K562 (cell line): ENCODE measurements at regions not wholly inside any gene's neighbourhood (a gene's known extent, or its start where the extent isn't known, plus 50 kb on each side); places are given as distances from the start of the nearest gene placed in this dataset.
"Not testable (repeated sequence)": the region's sequence is repeated elsewhere in the genome, so short reads cannot be mapped to it uniquely, and the experiment has no call there.

Experiments used
- ATAC-seq: fragments of 200-7000 bp; cut with Tn5 transposase; 3 replicates; pipeline ENCODE4 v1.9.1; 2020; ENCODE audit warnings: moderate library complexity
- BruUV-seq: library from RNA; stranded (reverse); fragments of 400-500 nt; replicated peaks from 2 replicates; lab custom pipeline; 2021; lab: Mats Ljungman, UMichigan
- CTCF ChIA-PET: fragments of 300-600 bp; formaldehyde crosslinking; extraction: SDS; loops from one replicate; lab custom pipeline; 2021; ENCODE audit warnings: low intra/inter-chr PET ratio; lab: Yijun Ruan, JAX
- POLR2A ChIA-PET: fragments of 300-600, 350-650 bp; sonication (Branson Sonifier 250); formaldehyde crosslinking; extraction: SDS; loops from one replicate; lab custom pipeline; 2021; ENCODE audit warnings: antibody characterized with exemption, inconsistent platforms; lab: Yijun Ruan, JAX
- DNase-seq, 4 experiments: peaks; one replicate each; pipeline versions ENCODE4 v3.0.0 to v3.0.0-alpha.2; 2011 to 2018; ENCODE audit warnings: low spot score in 3 of 4, mixed read lengths in 3 of 4; ENCODE audit errors: extremely low read depth in 1 of 4
- FAIRE-seq: peaks from 2 replicates; lab custom pipeline; 2011; peaks lifted over from hg19 to GRCh38; lab: Jason Lieb, UNC
- H2AFZ ChIP-seq: 2 replicates; pipeline ENCODE4 v1.6.0; 2011; ENCODE audit warnings: low read depth, low read length, control low read depth, inconsistent platforms
- H3K27ac ChIP-seq: fragments of 200-600 bp; 3 replicates; pipeline ENCODE4 v1.8.0; 2011; ENCODE audit warnings: low read depth, mild to moderate bottlenecking, control low read depth, inconsistent platforms, low read length, moderate library complexity, mixed read lengths; ENCODE audit errors: extremely low read depth
- H3K27me3 ChIP-seq, 2 experiments: fragments of 300-600 bp in 1 of 2; 2 replicates in 1 of 2; 3 replicates in 1 of 2; pipeline versions ENCODE4 v1.6.0 to v1.8.0; 2011; ENCODE audit warnings: inconsistent platforms in 2 of 2, low read length in 2 of 2, mild to moderate bottlenecking in 1 of 2, mixed read lengths in 1 of 2, moderate library complexity in 1 of 2; ENCODE audit not compliant: control insufficient read depth in 2 of 2, insufficient read depth in 2 of 2
- H3K36me3 ChIP-seq: fragments of 300-600 bp; 3 replicates; pipeline ENCODE4 v1.8.0; 2011; ENCODE audit warnings: mild to moderate bottlenecking, low read length, inconsistent platforms; ENCODE audit not compliant: control insufficient read depth, insufficient read depth
- H3K4me1 ChIP-seq, 2 experiments: fragments of 200-600 bp in 1 of 2; replicated peaks in 1 of 2; 2 replicates in 1 of 2; 3 replicates in 1 of 2; pipeline versions ENCODE4 v1.5.1 to v1.8.0; 2011; ENCODE audit warnings: inconsistent platforms in 2 of 2, low read length in 2 of 2, mild to moderate bottlenecking in 1 of 2, mixed read lengths in 1 of 2, moderate library complexity in 1 of 2; ENCODE audit not compliant: control insufficient read depth in 2 of 2, insufficient read depth in 2 of 2
- H3K4me2 ChIP-seq: 2 replicates; pipeline ENCODE4 v1.6.1; 2011; ENCODE audit warnings: low read length, control low read depth, inconsistent platforms, mixed read lengths; ENCODE audit not compliant: insufficient read depth
- H3K4me3 ChIP-seq: fragments of 200-600 bp; sonication (generic), shearing (Covaris generic); 2 replicates; pipeline ENCODE4 v1.5.1; 2016; ENCODE audit warnings: control low read depth, inconsistent platforms
- H3K79me2 ChIP-seq: fragments of 200-600 bp; 3 replicates; pipeline ENCODE4 v1.8.0; 2011; ENCODE audit warnings: low read length, inconsistent platforms; ENCODE audit not compliant: control insufficient read depth, insufficient read depth
- H3K9ac ChIP-seq, 2 experiments: 2 replicates each; pipeline versions ENCODE4 v1.6.0 to v1.6.1; 2011; ENCODE audit warnings: low read depth in 2 of 2, low read length in 2 of 2, control low read depth in 1 of 2, inconsistent platforms in 1 of 2, mild to moderate bottlenecking in 1 of 2, mixed read lengths in 1 of 2; ENCODE audit not compliant: insufficient read depth in 1 of 2
- H3K9me1 ChIP-seq: one replicate; pipeline ENCODE4 v1.6.0; 2011; ENCODE audit warnings: inconsistent platforms, mild to moderate bottlenecking, low read length, moderate library complexity; ENCODE audit not compliant: control insufficient read depth, insufficient read depth
- H3K9me3 ChIP-seq: replicated peaks from 2 replicates; pipeline ENCODE4 v1.5.1; 2011; ENCODE audit warnings: low read depth, low read length, inconsistent platforms; ENCODE audit not compliant: control insufficient read depth, insufficient read depth
- H4K20me1 ChIP-seq: replicated peaks from 2 replicates; pipeline ENCODE4 v1.6.1; 2011; ENCODE audit warnings: low read length, inconsistent platforms, mixed read lengths; ENCODE audit not compliant: control insufficient read depth, insufficient read depth
- CBFA2T2 ChIP-seq: fragments of 450-650 bp; conservative IDR thresholded peaks from 2 replicates; pipeline ENCODE4 v1.6.1; 2017; ENCODE audit warnings: mild to moderate bottlenecking
- CBFA2T3 ChIP-seq: fragments of 450-650 bp; IDR thresholded peaks from 2 replicates; pipeline ENCODE4 v1.6.1; 2017
- CEBPB ChIP-seq: fragments of 450-650 bp; IDR thresholded peaks from 2 replicates; pipeline ENCODE4 v1.6.1; 2016; ENCODE audit warnings: missing genetic modification characterization, missing compliant biosample characterization
- EP300 ChIP-seq: IDR thresholded peaks from 2 replicates; pipeline ENCODE4 v1.6.1; 2012; ENCODE audit warnings: low read length, improper control_type of control experiment
- NFYB ChIP-seq: IDR thresholded peaks from 2 replicates; pipeline ENCODE4 v1.6.1; 2011; ENCODE audit warnings: mild to moderate bottlenecking, moderate library complexity; ENCODE audit not compliant: insufficient read length; ENCODE audit errors: extremely low read depth
- TAL1 ChIP-seq: fragments of 450-650 bp; IDR thresholded peaks from 2 replicates; pipeline ENCODE4 v1.6.1; 2016; ENCODE audit warnings: mild to moderate bottlenecking
- TCF3 ChIP-seq: sonication (generic); formaldehyde crosslinking; IDR thresholded peaks from 2 replicates; pipeline ENCODE4 v1.4.0; 2020; ENCODE audit warnings: mild to moderate bottlenecking, missing genetic modification reagents
- TEAD1 ChIP-seq, 2 experiments: fragments of 450-650 bp in 1 of 2; sonication (generic) in 1 of 2; formaldehyde crosslinking; IDR thresholded peaks; 2 replicates each; pipeline versions ENCODE4 v1.4.0 to v1.8.0; 2020 to 2022; ENCODE audit warnings: mild to moderate bottlenecking in 2 of 2, missing genetic modification reagents in 1 of 2
- TEAD4 ChIP-seq, 2 experiments: sonication (generic) in 1 of 2; formaldehyde crosslinking in 1 of 2; IDR thresholded peaks; 2 replicates each; pipeline versions ENCODE4 v1.6.1 to v1.8.0; 2012 to 2022; ENCODE audit warnings: borderline replicate concordance in 1 of 2, inconsistent platforms in 1 of 2, low read length in 1 of 2, mild to moderate bottlenecking in 1 of 2, missing genetic modification reagents in 1 of 2
- WGBS: fragments of 100-300 bp; shearing (Covaris generic); methylation state at CpG from one replicate; pipeline ENCODE4 v1.1.6; 2016; ENCODE audit warnings: low coverage, mixed read lengths; ENCODE audit not compliant: insufficient coverage; ENCODE audit errors: missing lambda C conversion rate; 5-methylcytosine and 5-hydroxymethylcytosine counted together
- in situ Hi-C: fragments of 300-500 bp; cut with MboI; formaldehyde crosslinking; loops from 4 replicates; pipeline ENCODE4 v1.15.0; 2018; ENCODE audit warnings: inconsistent platforms, mixed read lengths
- intact Hi-C: fragments of 100-400 bp; cut with micrococcal nuclease; formaldehyde crosslinking; loops from 2 replicates; pipeline ENCODE4 v1.14.2; 2022
- TF ChIP-seq, protein P1 (sequence below): IDR thresholded peaks from 2 replicates; pipeline ENCODE4 v1.6.1; 2014; ENCODE audit warnings: antibody characterized with exemption
- TF ChIP-seq, protein P2 (sequence below), 2 experiments: fragments of 150-350 bp in 1 of 2; IDR thresholded peaks; 2 replicates each; pipeline ENCODE4 v1.6.1; 2012 to 2016; ENCODE audit warnings: low read depth in 2 of 2, low read length in 2 of 2, mild to moderate bottlenecking in 1 of 2, moderate library complexity in 1 of 2

GRCh38 chr3:34678575-34678974 lies 880.1 kb downstream of the PDCD6IP start:
- no peak overlapping the region for H3K4me3 ChIP-seq
- no peaks in the 10 kb centered on the region for H3K36me3 ChIP-seq
- no peak overlapping the region for H3K9ac ChIP-seq
- DNase-seq (peak in 1 of 4 experiments; percentile 22), FAIRE-seq (no peak), ATAC-seq (peak; percentile 45; the same call in 1 of the 3 replicates)
- in situ Hi-C loops (loop anchor here (10.0 to 25.0 kb wide), 2 partner anchors 414 to 666 kb away; no protein-coding TSS in a partner anchor), intact Hi-C loops (no loop called here)
- no peak overlapping the region; the same call in 2 of the 3 replicates for H3K27ac ChIP-seq
- H3K4me2 ChIP-seq = peak overlapping the region; percentile 25; the same call in 1 of the 2 replicates
- no TSS peak for BruUV-seq
- H3K9me3 ChIP-seq = no peaks in the 10 kb centered on the region
- H3K4me1 ChIP-seq = peaks cover 0 to 3% of the 10 kb centered on the region in 2 experiments; a peak in 1 of 5 replicates
- ChIA-PET CTCF (no interaction called here), POLR2A (no interaction called here)
- no peaks in the 10 kb centered on the region for H3K9me1 ChIP-seq
- no peaks in the 10 kb centered on the region for H3K27me3 ChIP-seq
- no peaks in the 10 kb centered on the region for H3K79me2 ChIP-seq
- no peaks in the 10 kb centered on the region for H4K20me1 ChIP-seq
- TF ChIP-seq CEBPB (tag) (peak; percentile 19; the same call in 1 of the 2 replicates), NFYB (no peak)
- 0 out of 2 replicates have a peak overlapping the region, but pooled peaks have one; percentile 51 for H2AFZ ChIP-seq

GRCh38 chr3:34679055-34679454 lies 880.6 kb downstream of the PDCD6IP start:
- POLR2A ChIA-PET; H3K9me3 ChIP-seq; H3K4me3 ChIP-seq; H3K9me1 ChIP-seq; H4K20me1 ChIP-seq; H3K27me3 ChIP-seq; intact Hi-C loops; H3K9ac ChIP-seq; BruUV-seq; H3K79me2 ChIP-seq; CTCF ChIA-PET; H3K4me1 ChIP-seq; H3K36me3 ChIP-seq; TF ChIP-seq TEAD4 (CRISPR knock-in tag; IDR thresholded peaks at IDR 0.05; ENCODE audit: borderline replicate concordance): not testable (repeated sequence)
- Histone ChIP-seq H2AFZ (0 out of 2 replicates have a peak overlapping the region, but pooled peaks have one; percentile 48), H3K4me2 (peak overlapping the region; percentile 35; the same call in 1 of the 2 replicates), H3K27ac (0 out of 3 replicates have a peak overlapping the region, but pooled peaks have one; percentile 20)
- in situ Hi-C loops = loop anchor here (10.0 to 25.0 kb wide), 2 partner anchors 414 to 667 kb away; no protein-coding TSS in a partner anchor
- WGBS = 0% methylated on average over 1 of the region's 1 CpG
- FAIRE-seq (peak; percentile 60), ATAC-seq (peak; percentile 68), DNase-seq (peak in 2 of 4 experiments; percentile 23 to 76)
- peak; percentile 89 for TF ChIP-seq TCF3
- TF ChIP-seq CBFA2T3 = peak; percentile 80
- peak; percentile 55; the same call in 1 of the 2 replicates for TF ChIP-seq EP300
- peak; percentile 66 for TF ChIP-seq TEAD4 (IDR thresholded peaks at IDR 0.05; ENCODE audit: low read length)
- TF ChIP-seq TEAD1 (CRISPR knock-in tag; IDR thresholded peaks at IDR 0.05) = peak in 1 of 2 experiments; percentile 87; a peak in 2 of 4 replicates
- TF ChIP-seq, protein P1, sequence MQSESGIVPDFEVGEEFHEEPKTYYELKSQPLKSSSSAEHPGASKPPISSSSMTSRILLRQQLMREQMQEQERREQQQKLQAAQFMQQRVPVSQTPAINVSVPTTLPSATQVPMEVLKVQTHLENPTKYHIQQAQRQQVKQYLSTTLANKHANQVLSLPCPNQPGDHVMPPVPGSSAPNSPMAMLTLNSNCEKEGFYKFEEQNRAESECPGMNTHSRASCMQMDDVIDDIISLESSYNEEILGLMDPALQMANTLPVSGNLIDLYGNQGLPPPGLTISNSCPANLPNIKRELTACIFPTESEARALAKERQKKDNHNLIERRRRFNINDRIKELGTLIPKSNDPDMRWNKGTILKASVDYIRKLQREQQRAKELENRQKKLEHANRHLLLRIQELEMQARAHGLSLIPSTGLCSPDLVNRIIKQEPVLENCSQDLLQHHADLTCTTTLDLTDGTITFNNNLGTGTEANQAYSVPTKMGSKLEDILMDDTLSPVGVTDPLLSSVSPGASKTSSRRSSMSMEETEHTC = peak; percentile 45; the same call in 1 of the 2 replicates
- TF ChIP-seq TAL1 = peak; percentile 71
- TF ChIP-seq, protein P2, sequence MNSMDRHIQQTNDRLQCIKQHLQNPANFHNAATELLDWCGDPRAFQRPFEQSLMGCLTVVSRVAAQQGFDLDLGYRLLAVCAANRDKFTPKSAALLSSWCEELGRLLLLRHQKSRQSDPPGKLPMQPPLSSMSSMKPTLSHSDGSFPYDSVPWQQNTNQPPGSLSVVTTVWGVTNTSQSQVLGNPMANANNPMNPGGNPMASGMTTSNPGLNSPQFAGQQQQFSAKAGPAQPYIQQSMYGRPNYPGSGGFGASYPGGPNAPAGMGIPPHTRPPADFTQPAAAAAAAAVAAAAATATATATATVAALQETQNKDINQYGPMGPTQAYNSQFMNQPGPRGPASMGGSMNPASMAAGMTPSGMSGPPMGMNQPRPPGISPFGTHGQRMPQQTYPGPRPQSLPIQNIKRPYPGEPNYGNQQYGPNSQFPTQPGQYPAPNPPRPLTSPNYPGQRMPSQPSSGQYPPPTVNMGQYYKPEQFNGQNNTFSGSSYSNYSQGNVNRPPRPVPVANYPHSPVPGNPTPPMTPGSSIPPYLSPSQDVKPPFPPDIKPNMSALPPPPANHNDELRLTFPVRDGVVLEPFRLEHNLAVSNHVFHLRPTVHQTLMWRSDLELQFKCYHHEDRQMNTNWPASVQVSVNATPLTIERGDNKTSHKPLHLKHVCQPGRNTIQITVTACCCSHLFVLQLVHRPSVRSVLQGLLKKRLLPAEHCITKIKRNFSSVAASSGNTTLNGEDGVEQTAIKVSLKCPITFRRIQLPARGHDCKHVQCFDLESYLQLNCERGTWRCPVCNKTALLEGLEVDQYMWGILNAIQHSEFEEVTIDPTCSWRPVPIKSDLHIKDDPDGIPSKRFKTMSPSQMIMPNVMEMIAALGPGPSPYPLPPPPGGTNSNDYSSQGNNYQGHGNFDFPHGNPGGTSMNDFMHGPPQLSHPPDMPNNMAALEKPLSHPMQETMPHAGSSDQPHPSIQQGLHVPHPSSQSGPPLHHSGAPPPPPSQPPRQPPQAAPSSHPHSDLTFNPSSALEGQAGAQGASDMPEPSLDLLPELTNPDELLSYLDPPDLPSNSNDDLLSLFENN (IDR thresholded peaks at IDR 0.05; ENCODE audit: low read depth in 2 of 2, low read length in 2 of 2) = peak in 1 of 2 experiments; percentile 22; a peak in 1 of 4 replicates
- peak; percentile 60 for TF ChIP-seq CBFA2T2
